Panc1 (cell line): ENCODE measurements at regions not wholly inside any gene's neighbourhood (a gene's known extent, or its start where the extent isn't known, plus 50 kb on each side); places are given as distances from the start of the nearest gene placed in this dataset.

Experiments
- ATAC-seq: fragments of 200-7000 bp; cut with Tn5 transposase; 2 replicates; pipeline ENCODE4 v1.9.1; 2020; ENCODE audit warnings: mild to moderate bottlenecking, moderate library complexity
- BruUV-seq: library from RNA; stranded (reverse); fragments of 400-500 nt; replicated peaks from 2 replicates; lab custom pipeline; 2021; lab: Mats Ljungman, UMichigan
- CTCF ChIA-PET: fragments of 300-600 bp; sonication (Branson Sonifier 250); formaldehyde crosslinking; loops from one replicate; lab custom pipeline; 2022; ENCODE audit warnings: antibody characterized with exemption; lab: Charles Lee
- POLR2A ChIA-PET: fragments of 300-600 bp; sonication (Branson Sonifier 250); formaldehyde crosslinking; loops from one replicate; lab custom pipeline; 2022; ENCODE audit warnings: antibody characterized with exemption; lab: Charles Lee
- DNase-seq: peaks from one replicate; pipeline ENCODE4 v3.0.0-alpha.2; 2010; ENCODE audit warnings: low read depth, low spot score
- H3K27ac ChIP-seq: 2 replicates; pipeline ENCODE4 v1.5.1; 2011; ENCODE audit warnings: mild to moderate bottlenecking, low read length, inconsistent platforms
- H3K27me3 ChIP-seq: fragments of 200-500 bp; sonication (Bioruptor generic); 2 replicates; pipeline ENCODE4 v1.6.0; 2014; ENCODE audit warnings: low read length, inconsistent platforms; ENCODE audit not compliant: control insufficient read depth, insufficient read depth
- H3K36me3 ChIP-seq: fragments of 200-500 bp; sonication (Bioruptor generic); 2 replicates; pipeline ENCODE4 v1.5.1; 2014; ENCODE audit warnings: inconsistent platforms, mild to moderate bottlenecking, low read length, moderate library complexity; ENCODE audit not compliant: control insufficient read depth, insufficient read depth
- H3K4me1 ChIP-seq: 2 replicates; pipeline ENCODE4 v1.5.1; 2011; ENCODE audit warnings: inconsistent platforms, mild to moderate bottlenecking, low read length, moderate library complexity; ENCODE audit not compliant: control insufficient read depth, insufficient read depth
- H3K4me3 ChIP-seq, 2 experiments: 2 replicates each; pipeline ENCODE4 v1.5.1; 2011 to 2012; ENCODE audit warnings: low read depth in 2 of 2, low read length in 2 of 2, mild to moderate bottlenecking in 2 of 2, inconsistent platforms in 1 of 2, moderate library complexity in 1 of 2
- H3K9me3 ChIP-seq: fragments of 200-500 bp; sonication (Bioruptor generic); 2 replicates; pipeline ENCODE4 v1.5.1; 2014; ENCODE audit warnings: low read depth, mild to moderate bottlenecking, inconsistent platforms, low read length, moderate library complexity; ENCODE audit not compliant: control insufficient read depth, insufficient read depth
- POLR2AphosphoS5 ChIP-seq: IDR thresholded peaks from 2 replicates; pipeline ENCODE4 v1.6.1; 2012; ENCODE audit warnings: mild to moderate bottlenecking, low read depth, low read length, moderate library complexity
- SIN3A ChIP-seq: IDR thresholded peaks from 2 replicates; pipeline ENCODE4 v1.6.1; 2012; ENCODE audit warnings: low read depth, mild to moderate bottlenecking, low read length, moderate library complexity, borderline replicate concordance; ENCODE audit not compliant: insufficient read depth
- TCF7L2 ChIP-seq: IDR thresholded peaks from 2 replicates; pipeline ENCODE4 v1.6.1; 2011; ENCODE audit warnings: mild to moderate bottlenecking, low read depth, low read length, inconsistent platforms
- in situ Hi-C: cut with HindIII; loops from 2 replicates; pipeline ENCODE4 v1.10.0; 2016; ENCODE audit warnings: low sequenced_read_pairs, low pct_unique_long_range_greater_than_20kb
- intact Hi-C: fragments of 100-400 bp; cut with micrococcal nuclease; formaldehyde crosslinking; loops from one replicate; pipeline ENCODE4 v1.10.0; 2022; ENCODE audit not compliant: unreplicated experiment
- TF ChIP-seq, protein P1 (sequence below), 2 experiments: IDR thresholded peaks; 2 replicates each; pipeline ENCODE4 v1.6.1; 2011 to 2012; ENCODE audit warnings: low read depth in 2 of 2, control low read depth in 1 of 2, low read length in 1 of 2, mild to moderate bottlenecking in 1 of 2, moderate library complexity in 1 of 2; ENCODE audit not compliant: insufficient read depth in 1 of 2
- TF ChIP-seq, protein P2 (sequence below): fragments of 450-650 bp; IDR thresholded peaks from 2 replicates; pipeline ENCODE4 v1.5.1; 2017; ENCODE audit warnings: mild to moderate bottlenecking

DNA sequence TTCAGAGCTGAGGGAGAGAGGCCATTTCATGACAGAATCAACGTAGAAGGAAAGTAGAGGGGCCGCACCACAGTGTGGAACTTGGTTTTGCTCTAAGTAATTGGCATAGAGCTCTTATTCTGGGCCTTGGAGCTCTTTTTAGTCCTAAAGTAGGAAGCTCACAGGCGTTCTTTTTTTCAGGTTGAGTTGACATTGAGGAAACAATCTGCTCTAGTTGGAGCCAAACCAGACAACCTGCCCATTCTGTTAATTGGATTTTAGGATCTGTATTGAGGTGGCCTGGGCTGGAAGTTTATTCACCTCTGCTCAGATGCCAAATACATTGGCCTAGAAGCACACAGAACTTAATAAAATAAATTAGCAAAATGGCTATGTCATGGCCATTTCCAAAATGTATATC is 1093.9 kb downstream of the ADGRL2 start:
- ChIA-PET CTCF (no interaction called here), POLR2A (no interaction called here)
- DNase-seq (no peak), ATAC-seq (no peak)
- in situ Hi-C loops: no loop called here
- Histone ChIP-seq H3K27ac (no peak overlapping the region), H3K27me3 (no peaks in the 10 kb centered on the region), H3K36me3 (no peaks in the 10 kb centered on the region), H3K9me3 (no peaks in the 10 kb centered on the region), H3K4me3 (no peak overlapping the region), H3K4me1 (no peaks in the 10 kb centered on the region)
- intact Hi-C loops: no loop called here
- TF ChIP-seq, protein P1, sequence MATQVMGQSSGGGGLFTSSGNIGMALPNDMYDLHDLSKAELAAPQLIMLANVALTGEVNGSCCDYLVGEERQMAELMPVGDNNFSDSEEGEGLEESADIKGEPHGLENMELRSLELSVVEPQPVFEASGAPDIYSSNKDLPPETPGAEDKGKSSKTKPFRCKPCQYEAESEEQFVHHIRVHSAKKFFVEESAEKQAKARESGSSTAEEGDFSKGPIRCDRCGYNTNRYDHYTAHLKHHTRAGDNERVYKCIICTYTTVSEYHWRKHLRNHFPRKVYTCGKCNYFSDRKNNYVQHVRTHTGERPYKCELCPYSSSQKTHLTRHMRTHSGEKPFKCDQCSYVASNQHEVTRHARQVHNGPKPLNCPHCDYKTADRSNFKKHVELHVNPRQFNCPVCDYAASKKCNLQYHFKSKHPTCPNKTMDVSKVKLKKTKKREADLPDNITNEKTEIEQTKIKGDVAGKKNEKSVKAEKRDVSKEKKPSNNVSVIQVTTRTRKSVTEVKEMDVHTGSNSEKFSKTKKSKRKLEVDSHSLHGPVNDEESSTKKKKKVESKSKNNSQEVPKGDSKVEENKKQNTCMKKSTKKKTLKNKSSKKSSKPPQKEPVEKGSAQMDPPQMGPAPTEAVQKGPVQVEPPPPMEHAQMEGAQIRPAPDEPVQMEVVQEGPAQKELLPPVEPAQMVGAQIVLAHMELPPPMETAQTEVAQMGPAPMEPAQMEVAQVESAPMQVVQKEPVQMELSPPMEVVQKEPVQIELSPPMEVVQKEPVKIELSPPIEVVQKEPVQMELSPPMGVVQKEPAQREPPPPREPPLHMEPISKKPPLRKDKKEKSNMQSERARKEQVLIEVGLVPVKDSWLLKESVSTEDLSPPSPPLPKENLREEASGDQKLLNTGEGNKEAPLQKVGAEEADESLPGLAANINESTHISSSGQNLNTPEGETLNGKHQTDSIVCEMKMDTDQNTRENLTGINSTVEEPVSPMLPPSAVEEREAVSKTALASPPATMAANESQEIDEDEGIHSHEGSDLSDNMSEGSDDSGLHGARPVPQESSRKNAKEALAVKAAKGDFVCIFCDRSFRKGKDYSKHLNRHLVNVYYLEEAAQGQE (IDR thresholded peaks at IDR 0.05; ENCODE audit: insufficient read depth in 1 of 2, low read depth in 2 of 2, low read length in 1 of 2): no peak
- TF ChIP-seq TCF7L2: no peak
- TF ChIP-seq, protein P2, sequence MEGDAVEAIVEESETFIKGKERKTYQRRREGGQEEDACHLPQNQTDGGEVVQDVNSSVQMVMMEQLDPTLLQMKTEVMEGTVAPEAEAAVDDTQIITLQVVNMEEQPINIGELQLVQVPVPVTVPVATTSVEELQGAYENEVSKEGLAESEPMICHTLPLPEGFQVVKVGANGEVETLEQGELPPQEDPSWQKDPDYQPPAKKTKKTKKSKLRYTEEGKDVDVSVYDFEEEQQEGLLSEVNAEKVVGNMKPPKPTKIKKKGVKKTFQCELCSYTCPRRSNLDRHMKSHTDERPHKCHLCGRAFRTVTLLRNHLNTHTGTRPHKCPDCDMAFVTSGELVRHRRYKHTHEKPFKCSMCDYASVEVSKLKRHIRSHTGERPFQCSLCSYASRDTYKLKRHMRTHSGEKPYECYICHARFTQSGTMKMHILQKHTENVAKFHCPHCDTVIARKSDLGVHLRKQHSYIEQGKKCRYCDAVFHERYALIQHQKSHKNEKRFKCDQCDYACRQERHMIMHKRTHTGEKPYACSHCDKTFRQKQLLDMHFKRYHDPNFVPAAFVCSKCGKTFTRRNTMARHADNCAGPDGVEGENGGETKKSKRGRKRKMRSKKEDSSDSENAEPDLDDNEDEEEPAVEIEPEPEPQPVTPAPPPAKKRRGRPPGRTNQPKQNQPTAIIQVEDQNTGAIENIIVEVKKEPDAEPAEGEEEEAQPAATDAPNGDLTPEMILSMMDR: no peak
- no peak for TF ChIP-seq SIN3A
- TF ChIP-seq POLR2AphosphoS5: no peak
- no TSS peak for BruUV-seq

DNA sequence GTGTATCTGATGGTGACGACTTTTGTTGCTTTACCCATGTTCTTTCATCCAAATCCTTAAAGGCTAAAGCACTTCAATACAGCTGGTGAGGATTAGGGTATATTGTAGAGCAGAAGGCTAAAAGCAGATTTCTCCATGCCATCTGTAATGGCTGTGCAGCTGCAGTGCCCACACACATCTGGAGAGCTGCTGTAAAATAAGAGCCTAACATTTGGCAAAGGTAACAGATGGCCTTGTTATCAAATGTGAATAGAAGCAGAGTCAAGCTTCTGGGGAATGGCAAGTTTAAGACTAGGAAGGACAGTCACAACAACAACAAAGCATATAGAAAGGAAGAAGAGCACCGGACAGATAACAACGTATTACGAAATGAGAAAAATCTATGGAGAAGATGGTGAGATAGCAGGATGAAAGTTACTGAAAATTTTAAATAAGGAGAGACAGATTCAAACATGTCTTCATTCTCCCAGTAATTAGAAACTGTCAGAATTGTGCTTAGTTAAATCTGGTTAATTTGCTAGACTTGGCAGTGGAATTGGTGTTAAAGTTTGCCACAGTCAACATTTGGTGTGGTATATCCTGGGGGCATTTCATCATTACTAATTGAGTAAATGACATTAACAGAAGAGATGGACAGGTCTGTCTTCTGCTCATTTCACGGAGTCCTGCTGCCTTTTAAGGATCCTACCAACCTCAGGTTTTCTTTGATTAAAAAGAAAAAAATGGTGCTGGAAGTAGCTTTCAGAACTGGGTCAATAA is 1093.2 kb downstream of the ADGRL2 start:
- ChIA-PET CTCF (no interaction called here), POLR2A (no interaction called here)
- intact Hi-C loops: no loop called here
- TF ChIP-seq TCF7L2: no peak
- Histone ChIP-seq H3K27me3 (no peaks in the 10 kb centered on the region), H3K27ac (no peak overlapping the region), H3K4me1 (no peaks in the 10 kb centered on the region), H3K9me3 (no peaks in the 10 kb centered on the region), H3K36me3 (no peaks in the 10 kb centered on the region), H3K4me3 (no peak overlapping the region)
- no peak for DNase-seq
- ATAC-seq: no peak
- in situ Hi-C loops: no loop called here
- no TSS peak for BruUV-seq

DNA sequence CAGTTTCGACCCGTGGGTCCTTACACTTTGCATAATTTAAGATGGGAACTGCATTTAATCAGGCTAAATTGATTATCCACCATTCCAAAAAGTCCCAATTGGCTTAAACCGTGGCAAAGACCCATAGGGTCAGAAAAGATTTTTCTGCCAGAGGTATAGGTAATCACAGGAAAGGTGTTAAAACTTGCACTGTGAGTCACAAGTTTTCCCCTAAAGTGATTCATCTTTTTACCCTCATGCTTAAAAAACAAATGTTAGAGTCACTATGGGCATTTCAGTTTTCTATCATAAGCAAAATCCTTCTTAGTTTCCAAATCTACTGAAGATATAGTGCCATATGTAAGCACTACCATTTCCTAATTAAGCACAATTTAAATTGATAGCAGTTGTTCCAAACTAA is 1079.8 kb downstream of the ADGRL2 start:
- Histone ChIP-seq H3K27me3 (no peaks in the 10 kb centered on the region), H3K9me3 (no peaks in the 10 kb centered on the region), H3K4me1 (no peaks in the 10 kb centered on the region), H3K36me3 (no peaks in the 10 kb centered on the region), H3K27ac (no peak overlapping the region), H3K4me3 (no peak overlapping the region)
- BruUV-seq: no TSS peak
- intact Hi-C loops: no loop called here
- TF ChIP-seq POLR2AphosphoS5: no peak
- TF ChIP-seq, protein P2: no peak
- no peak for TF ChIP-seq SIN3A
- TF ChIP-seq, protein P1 (IDR thresholded peaks at IDR 0.05; ENCODE audit: insufficient read depth in 1 of 2, low read depth in 2 of 2, low read length in 1 of 2): no peak
- TF ChIP-seq TCF7L2: no peak
- ATAC-seq: no peak
- POLR2A ChIA-PET: no interaction called here
- CTCF ChIA-PET: no interaction called here
- DNase-seq: no peak
- in situ Hi-C loops: no loop called here
